Glutamatergic neuron (in vitro differentiated cells): ENCODE measurements at regions not wholly inside any gene's neighbourhood (a gene's known extent, or its start where the extent isn't known, plus 50 kb on each side); places are given as distances from the start of the nearest gene placed in this dataset.

Experiments used
- DNase-seq: peaks from one replicate; pipeline ENCODE4 v3.0.0; 2022
- H3K27ac Mint-ChIP-seq: one replicate; pipeline ENCODE4 v1.8.0; 2020; ENCODE audit warnings: mild to moderate bottlenecking, mixed read lengths, inconsistent platforms; ENCODE audit not compliant: unreplicated experiment
- H3K27me3 Mint-ChIP-seq: one replicate; pipeline ENCODE4 v1.8.0; 2020; ENCODE audit warnings: mild to moderate bottlenecking, moderate library complexity, mixed read lengths, inconsistent platforms; ENCODE audit not compliant: unreplicated experiment
- H3K36me3 Mint-ChIP-seq: one replicate; pipeline ENCODE4 v1.8.0; 2020; ENCODE audit warnings: mild to moderate bottlenecking, mixed read lengths, inconsistent platforms; ENCODE audit not compliant: unreplicated experiment
- H3K4me1 Mint-ChIP-seq: one replicate; pipeline ENCODE4 v1.8.0; 2020; ENCODE audit warnings: mild to moderate bottlenecking, low read depth, mixed read lengths, inconsistent platforms; ENCODE audit not compliant: unreplicated experiment
- H3K4me3 Mint-ChIP-seq: one replicate; pipeline ENCODE4 v1.8.0; 2020; ENCODE audit warnings: mild to moderate bottlenecking, mixed read lengths, inconsistent platforms; ENCODE audit not compliant: unreplicated experiment
- H3K9me3 Mint-ChIP-seq: one replicate; pipeline ENCODE4 v1.8.0; 2020; ENCODE audit warnings: mild to moderate bottlenecking, moderate library complexity, mixed read lengths, inconsistent platforms; ENCODE audit not compliant: unreplicated experiment
- TF ChIP-seq, protein P1 (sequence below): fragments of 200-600 bp; sonication (generic); IDR thresholded peaks from one replicate; pipeline ENCODE4 v1.5.0; 2021; ENCODE audit not compliant: partially characterized antibody, unreplicated experiment

DNA sequence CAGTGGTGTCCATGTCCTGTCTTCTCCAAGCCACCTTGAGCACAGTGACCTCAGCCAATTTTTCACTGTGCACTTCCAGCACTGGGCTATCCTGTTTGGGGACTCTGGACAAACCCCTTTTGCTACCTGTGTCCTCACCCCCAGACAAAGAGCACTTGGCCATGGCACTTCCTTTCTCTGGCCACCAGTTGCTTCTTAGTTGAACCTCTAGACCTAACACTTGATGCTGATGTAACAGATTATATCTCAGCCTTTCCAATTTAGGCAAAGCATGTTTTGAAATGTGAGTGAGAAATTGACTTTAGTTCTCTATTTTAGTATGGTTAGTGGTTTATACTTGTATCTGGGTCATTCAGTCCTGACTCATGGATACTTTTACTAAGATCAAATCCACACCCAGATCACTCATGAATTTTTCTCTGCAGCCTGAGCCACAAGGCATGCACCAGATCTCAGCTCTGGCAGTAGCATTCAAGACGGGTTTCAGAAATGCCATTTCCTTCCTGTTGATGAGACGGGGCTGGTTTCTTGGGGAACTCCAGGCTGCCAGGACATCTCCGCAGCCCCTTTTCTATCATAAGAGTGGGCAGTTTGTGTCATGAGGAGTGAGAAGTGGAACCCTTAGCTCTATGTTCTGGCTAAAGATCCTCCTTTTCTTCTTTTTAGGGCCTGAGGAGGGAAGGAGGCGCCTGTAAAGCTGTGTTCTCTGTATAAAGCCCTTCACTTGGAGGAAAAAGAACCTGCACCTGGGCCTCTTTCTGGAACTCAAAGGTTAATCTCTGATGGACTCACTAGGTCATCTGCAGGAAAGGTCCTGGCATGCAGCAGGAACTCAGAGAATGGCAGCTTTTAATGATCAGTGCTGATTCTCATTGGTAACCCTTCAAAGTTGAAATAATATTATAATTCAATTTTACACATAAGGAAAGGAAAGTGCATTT, 185.6 kb upstream of the TENM4 start:
- no peak for DNase-seq
- no peak overlapping the region for H3K4me3 Mint-ChIP-seq
- H3K9me3 Mint-ChIP-seq = no peaks in the 10 kb centered on the region
- no peak overlapping the region for H3K27ac Mint-ChIP-seq
- H3K4me1 Mint-ChIP-seq = no peaks in the 10 kb centered on the region
- no peaks in the 10 kb centered on the region for H3K27me3 Mint-ChIP-seq
- TF ChIP-seq, protein P1, sequence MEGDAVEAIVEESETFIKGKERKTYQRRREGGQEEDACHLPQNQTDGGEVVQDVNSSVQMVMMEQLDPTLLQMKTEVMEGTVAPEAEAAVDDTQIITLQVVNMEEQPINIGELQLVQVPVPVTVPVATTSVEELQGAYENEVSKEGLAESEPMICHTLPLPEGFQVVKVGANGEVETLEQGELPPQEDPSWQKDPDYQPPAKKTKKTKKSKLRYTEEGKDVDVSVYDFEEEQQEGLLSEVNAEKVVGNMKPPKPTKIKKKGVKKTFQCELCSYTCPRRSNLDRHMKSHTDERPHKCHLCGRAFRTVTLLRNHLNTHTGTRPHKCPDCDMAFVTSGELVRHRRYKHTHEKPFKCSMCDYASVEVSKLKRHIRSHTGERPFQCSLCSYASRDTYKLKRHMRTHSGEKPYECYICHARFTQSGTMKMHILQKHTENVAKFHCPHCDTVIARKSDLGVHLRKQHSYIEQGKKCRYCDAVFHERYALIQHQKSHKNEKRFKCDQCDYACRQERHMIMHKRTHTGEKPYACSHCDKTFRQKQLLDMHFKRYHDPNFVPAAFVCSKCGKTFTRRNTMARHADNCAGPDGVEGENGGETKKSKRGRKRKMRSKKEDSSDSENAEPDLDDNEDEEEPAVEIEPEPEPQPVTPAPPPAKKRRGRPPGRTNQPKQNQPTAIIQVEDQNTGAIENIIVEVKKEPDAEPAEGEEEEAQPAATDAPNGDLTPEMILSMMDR = no peak
- H3K36me3 Mint-ChIP-seq = no peaks in the 10 kb centered on the region

DNA sequence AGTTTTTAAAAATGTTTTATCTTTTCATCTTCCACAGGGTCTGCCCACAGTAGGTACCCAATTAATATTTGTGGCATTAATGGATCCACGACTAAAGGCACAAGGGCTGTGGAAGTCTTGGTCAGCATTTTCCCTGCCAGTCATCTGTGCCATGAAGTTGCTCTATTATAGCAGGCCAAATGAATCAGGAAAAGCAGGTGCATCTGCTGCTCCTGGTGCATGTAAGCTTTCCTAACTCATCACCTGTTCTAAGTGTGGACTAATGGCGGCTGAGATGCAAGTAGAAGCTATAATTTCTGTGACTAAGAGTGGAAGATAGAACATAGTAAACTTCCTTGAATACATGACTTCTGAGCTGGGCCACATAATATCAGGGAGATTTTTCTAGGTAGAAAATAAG, 182.5 kb upstream of the TENM4 start:
- Mint-ChIP-seq H3K9me3 (no peaks in the 10 kb centered on the region), H3K36me3 (no peaks in the 10 kb centered on the region), H3K4me3 (no peak overlapping the region), H3K27me3 (no peaks in the 10 kb centered on the region), H3K4me1 (peaks cover 4% of the 10 kb centered on the region), H3K27ac (no peak overlapping the region)
- no peak for DNase-seq
- TF ChIP-seq, protein P1 = no peak

DNA sequence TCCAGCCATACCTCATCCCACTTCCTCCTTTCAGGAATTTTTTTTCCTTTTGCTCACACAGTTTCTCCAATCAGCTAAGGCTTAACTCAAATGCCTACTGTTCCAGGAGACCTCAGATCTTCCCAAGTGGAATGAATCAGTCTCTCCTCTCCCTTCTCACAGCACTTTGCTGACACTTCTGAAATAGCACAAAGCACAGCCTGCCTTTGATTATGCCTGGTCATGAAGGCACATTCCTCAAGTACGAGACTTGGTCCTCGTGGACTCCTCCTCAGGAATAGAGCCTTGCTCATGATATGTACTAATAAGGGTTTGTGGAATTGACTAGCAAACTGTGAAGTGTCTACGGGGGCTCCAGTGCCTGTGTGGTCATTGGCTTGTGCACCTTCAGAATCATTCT, 176.7 kb upstream of the TENM4 start:
- DNase-seq = no peak
- Mint-ChIP-seq H3K36me3 (no peaks in the 10 kb centered on the region), H3K4me1 (peaks cover 4% of the 10 kb centered on the region), H3K9me3 (peaks cover 2% of the 10 kb centered on the region), H3K27ac (no peak overlapping the region), H3K4me3 (no peak overlapping the region), H3K27me3 (peaks cover 7% of the 10 kb centered on the region)
- TF ChIP-seq, protein P1 = no peak

DNA sequence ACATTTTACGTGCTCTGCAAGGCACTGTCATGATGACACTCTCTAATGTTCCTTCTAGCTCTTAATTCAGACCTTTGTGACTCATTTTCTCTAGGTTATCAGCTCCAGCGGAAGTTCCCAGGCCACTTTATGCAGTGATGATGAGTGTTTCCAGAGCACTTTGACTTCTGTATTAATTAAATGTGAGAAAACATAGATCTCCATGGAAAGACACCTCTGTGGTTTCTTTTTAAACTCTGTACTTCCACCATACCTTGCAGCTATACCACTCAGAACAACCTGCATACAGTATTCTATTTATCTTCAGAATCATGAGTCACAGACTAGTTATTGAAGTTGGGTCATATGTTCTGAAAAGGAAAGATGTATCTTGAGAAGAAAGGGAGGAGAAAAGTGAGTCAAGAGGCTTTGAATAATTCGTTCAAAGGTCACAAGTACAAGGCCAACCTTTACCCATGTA, 175.6 kb upstream of the TENM4 start:
- H3K9me3 Mint-ChIP-seq = peaks cover 3% of the 10 kb centered on the region
- no peaks in the 10 kb centered on the region for H3K36me3 Mint-ChIP-seq
- H3K4me3 Mint-ChIP-seq = no peak overlapping the region
- TF ChIP-seq, protein P1 = no peak
- no peak for DNase-seq
- H3K27ac Mint-ChIP-seq = no peak overlapping the region
- peaks cover 7% of the 10 kb centered on the region for H3K27me3 Mint-ChIP-seq
- peaks cover 4% of the 10 kb centered on the region for H3K4me1 Mint-ChIP-seq

DNA sequence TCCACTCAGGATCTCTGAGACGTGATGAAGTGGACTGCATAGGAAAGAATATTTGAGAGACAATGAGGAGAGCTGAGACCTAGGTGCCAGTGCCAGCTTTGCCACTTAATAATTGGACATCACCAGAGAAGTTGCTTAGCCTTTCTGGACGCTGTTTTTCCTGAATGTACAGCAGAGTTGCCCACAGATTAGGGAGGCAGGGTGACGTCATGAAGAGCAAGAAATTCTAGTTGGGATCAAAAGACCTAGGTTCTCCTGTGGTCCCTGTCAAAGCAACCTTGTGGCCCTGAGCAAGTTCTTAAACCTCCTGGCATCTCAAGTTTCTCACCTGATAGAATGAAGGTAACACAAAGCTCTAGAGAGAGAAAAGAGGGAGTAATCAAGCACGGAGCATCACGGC, 174.6 kb upstream of the TENM4 start:
- Mint-ChIP-seq H3K9me3 (peaks cover 3% of the 10 kb centered on the region), H3K27ac (no peak overlapping the region), H3K4me1 (peaks cover 4% of the 10 kb centered on the region), H3K4me3 (no peak overlapping the region), H3K36me3 (no peaks in the 10 kb centered on the region), H3K27me3 (peaks cover 7% of the 10 kb centered on the region)
- DNase-seq = no peak
- TF ChIP-seq, protein P1 = no peak
